ENCODE measurements at regions not wholly inside any gene's neighbourhood (a gene's known extent, or its start where the extent isn't known, plus 50 kb on each side); places are given as distances from the start of the nearest gene placed in this dataset.

GRCh38 chr10:44468525-44468924 is 83.6 kb upstream of the CXCL12 start:
- ChIA-PET CTCF (interaction anchor here (1.4 kb wide), 1 partner anchor 70 kb away, joined by 3 read pairs; no protein-coding TSS in a partner anchor), POLR2A (no interaction called here)
- ATAC-seq (no peak), DNase-seq (ENCODE audit: low spot score) (no peak)
- TF ChIP-seq ZNF425 (CRISPR knock-in tag; conservative IDR thresholded peaks at IDR 0.05) (no peak), TEAD1 (CRISPR knock-in tag; IDR thresholded peaks at IDR 0.05) (no peak), ZNF232 (CRISPR knock-in tag; IDR thresholded peaks at IDR 0.05) (no peak), FOXK1 (CRISPR knock-in tag; IDR thresholded peaks at IDR 0.05) (no peak), SMAD4 (CRISPR knock-in tag; IDR thresholded peaks at IDR 0.05) (no peak), GRHL2 (CRISPR knock-in tag; IDR thresholded peaks at IDR 0.05; ENCODE audit: insufficient replicate concordance, severe bottlenecking) (no peak)
- Mint-ChIP-seq H3K27ac (no peak overlapping the region), H3K4me1 (peaks cover 2% of the 10 kb centered on the region; the same call in 1 of the 2 replicates), H3K27me3 (ENCODE audit: low read depth) (no peaks in the 10 kb centered on the region), H3K36me3 (no peaks in the 10 kb centered on the region), H3K4me3 (no peak overlapping the region), H3K9me3 (no peaks in the 10 kb centered on the region)

DNA sequence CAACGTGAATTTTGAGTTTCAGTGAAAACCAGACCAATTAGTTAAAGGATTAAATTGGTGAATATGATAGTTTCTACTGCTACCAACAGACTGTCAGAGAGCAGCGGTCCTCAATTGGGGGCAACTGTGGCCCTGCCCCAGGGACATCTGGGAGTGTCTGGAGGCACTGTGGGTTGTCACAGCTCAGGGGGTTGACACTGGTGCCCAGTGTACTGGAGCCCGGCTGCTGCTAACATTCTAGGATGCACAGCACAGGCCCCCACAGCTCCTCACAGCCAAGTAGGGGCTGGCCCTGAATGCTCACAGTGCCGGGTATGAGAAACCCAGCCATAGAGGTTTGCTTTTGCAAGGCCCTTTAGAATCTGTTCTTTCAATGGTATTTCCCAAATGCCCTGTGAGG is 84.1 kb upstream of the CXCL12 start:
- Mint-ChIP-seq H3K36me3 (no peaks in the 10 kb centered on the region), H3K4me3 (no peak overlapping the region), H3K9me3 (no peaks in the 10 kb centered on the region), H3K4me1 (peaks cover 2% of the 10 kb centered on the region; the same call in 1 of the 2 replicates), H3K27ac (no peak overlapping the region), H3K27me3 (ENCODE audit: low read depth) (no peaks in the 10 kb centered on the region)
- ATAC-seq (no peak), DNase-seq (ENCODE audit: low spot score) (no peak)
- CTCF ChIA-PET, result interaction anchor here (1.0 kb wide), 1 partner anchor 12 kb away, joined by 4 read pairs; no protein-coding TSS in a partner anchor
- POLR2A ChIA-PET, result no interaction called here
- no peak for TF ChIP-seq KAT7 (CRISPR knock-in tag; IDR thresholded peaks at IDR 0.05; ENCODE audit: borderline replicate concordance)
- no peak for TF ChIP-seq ZBTB43 (CRISPR knock-in tag; IDR thresholded peaks at IDR 0.05)

DNA sequence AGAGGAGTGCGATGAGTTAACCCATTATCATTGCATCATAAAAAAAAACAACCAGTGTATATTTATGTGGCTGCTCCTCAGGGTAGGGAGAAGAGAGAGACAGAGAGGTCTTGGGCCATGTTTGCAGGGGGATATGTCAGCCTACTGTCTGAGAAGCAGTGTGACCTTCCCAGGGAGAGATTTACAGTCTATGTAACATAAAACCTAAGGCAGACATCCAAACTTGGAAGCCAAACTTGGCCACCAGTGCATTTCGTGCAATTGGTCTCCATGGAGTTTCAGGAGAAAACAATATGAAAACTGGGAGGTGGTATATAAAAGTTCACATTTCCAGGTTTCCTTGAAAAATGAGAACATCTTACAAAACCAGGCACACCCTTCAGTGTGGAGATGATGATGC is 85.9 kb upstream of the CXCL12 start:
- H3K4me3 Mint-ChIP-seq, result no peak overlapping the region
- POLR2A ChIA-PET, result no interaction called here
- ATAC-seq, result no peak

More for the DNA sequence above, 85.9 kb upstream of the CXCL12 start:
- CTCF ChIA-PET, result no interaction called here
- no peaks in the 10 kb centered on the region for H3K4me1 Mint-ChIP-seq
- no peak overlapping the region for H3K27ac Mint-ChIP-seq
- H3K36me3 Mint-ChIP-seq, result no peaks in the 10 kb centered on the region
- no peaks in the 10 kb centered on the region for H3K27me3 Mint-ChIP-seq (ENCODE audit: low read depth)
- no peaks in the 10 kb centered on the region for H3K9me3 Mint-ChIP-seq
- DNase-seq (ENCODE audit: low spot score), result no peak
- no peak for TF ChIP-seq NFYB (CRISPR knock-in tag; conservative IDR thresholded peaks at IDR 0.05; ENCODE audit: low read depth)
- TF ChIP-seq, protein P1, sequence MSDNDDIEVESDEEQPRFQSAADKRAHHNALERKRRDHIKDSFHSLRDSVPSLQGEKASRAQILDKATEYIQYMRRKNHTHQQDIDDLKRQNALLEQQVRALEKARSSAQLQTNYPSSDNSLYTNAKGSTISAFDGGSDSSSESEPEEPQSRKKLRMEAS (CRISPR knock-in tag; IDR thresholded peaks at IDR 0.05), result no peak
- no peak for TF ChIP-seq ZNF263 (CRISPR knock-in tag; IDR thresholded peaks at IDR 0.05; ENCODE audit: low read depth)
- TF ChIP-seq ESRRA (CRISPR knock-in tag; IDR thresholded peaks at IDR 0.05; ENCODE audit: borderline replicate concordance), result no peak
- TF ChIP-seq SOX15 (CRISPR knock-in tag; IDR thresholded peaks at IDR 0.05), result no peak
- no peak for TF ChIP-seq FOXP1 (CRISPR knock-in tag; IDR thresholded peaks at IDR 0.05; ENCODE audit: borderline replicate concordance)
- TF ChIP-seq NR3C1 (CRISPR knock-in tag; conservative IDR thresholded peaks at IDR 0.05; ENCODE audit: low read depth), result no peak
- no peak for TF ChIP-seq RORB (CRISPR knock-in tag; IDR thresholded peaks at IDR 0.05)
- TF ChIP-seq ARID4B (CRISPR knock-in tag; IDR thresholded peaks at IDR 0.05; ENCODE audit: borderline replicate concordance), result no peak
- TF ChIP-seq CREB1 (CRISPR knock-in tag; IDR thresholded peaks at IDR 0.05), result no peak
- no peak for TF ChIP-seq IRF2 (CRISPR knock-in tag; IDR thresholded peaks at IDR 0.05; ENCODE audit: borderline replicate concordance, low read depth)
- no peak for TF ChIP-seq NFATC4 (CRISPR knock-in tag; IDR thresholded peaks at IDR 0.05)
- TF ChIP-seq ZNF416 (CRISPR knock-in tag; IDR thresholded peaks at IDR 0.05), result no peak
- TF ChIP-seq KAT7 (CRISPR knock-in tag; IDR thresholded peaks at IDR 0.05; ENCODE audit: borderline replicate concordance), result no peak
- TF ChIP-seq NR2C2 (CRISPR knock-in tag; IDR thresholded peaks at IDR 0.05), result no peak
